Upper lobe of right lung (tissue), 1 donor: ENCODE measurements at regions not wholly inside any gene's neighbourhood (a gene's known extent, or its start where the extent isn't known, plus 50 kb on each side); places are given as distances from the start of the nearest gene placed in this dataset.
A peak's percentile ranks its signal among the peaks of the same experiment; 100 is the strongest.

Experiments used
- ATAC-seq: fragments of 200-7000 bp; cut with Tn5 transposase; one replicate; pipeline ENCODE4 v1.9.1; 2020; ENCODE audit warnings: mild to moderate bottlenecking, moderate library complexity
- DNase-seq: peaks from one replicate; pipeline ENCODE4 v3.0.0-alpha.2; 2020
- H3K27ac ChIP-seq: fragments of 200-600 bp; one replicate; pipeline ENCODE4 v1.8.0; 2022
- H3K27me3 ChIP-seq: fragments of 200-600 bp; one replicate; pipeline ENCODE4 v1.8.0; 2022; ENCODE audit warnings: mild to moderate bottlenecking
- H3K36me3 ChIP-seq: fragments of 200-600 bp; one replicate; pipeline ENCODE4 v1.8.0; 2022
- H3K4me1 ChIP-seq: fragments of 200-600 bp; one replicate; pipeline ENCODE4 v1.8.0; 2022
- H3K4me3 ChIP-seq: fragments of 200-600 bp; one replicate; pipeline ENCODE4 v1.8.0; 2022; ENCODE audit warnings: mild to moderate bottlenecking
- H3K9me3 ChIP-seq: fragments of 200-600 bp; one replicate; pipeline ENCODE4 v1.8.0; 2022
- CTCF ChIP-seq: fragments of 200-600 bp; IDR thresholded peaks from one replicate; pipeline ENCODE4 v1.8.0; 2022; ENCODE audit warnings: antibody characterized with exemption
- intact Hi-C: fragments of 100-400 bp; cut with DNase I; formaldehyde crosslinking; loops from one replicate; pipeline ENCODE4 v1.11.0; 2022
- donor health status: DM: no; HTN: yes; CAD: no; lungs with severe emphysema.

GRCh38 chr3:30471796-30472489, 134.5 kb upstream of the TGFBR2 start:
- Histone ChIP-seq H3K27me3 (no peaks in the 10 kb centered on the region), H3K36me3 (no peaks in the 10 kb centered on the region), H3K4me1 (peaks cover 36% of the 10 kb centered on the region), H3K4me3 (no peak overlapping the region), H3K27ac (no peak overlapping the region), H3K9me3 (no peaks in the 10 kb centered on the region)
- ATAC-seq (no peak), DNase-seq (no peak)
- intact Hi-C loops: no loop called here
- TF ChIP-seq CTCF: no peak

GRCh38 chr3:30473374-30474051, 132.9 kb upstream of the TGFBR2 start:
- H3K27ac ChIP-seq: peak overlapping the region; percentile 49
- no peaks in the 10 kb centered on the region for H3K27me3 ChIP-seq
- peaks cover 49% of the 10 kb centered on the region for H3K4me1 ChIP-seq
- H3K9me3 ChIP-seq: no peaks in the 10 kb centered on the region
- TF ChIP-seq CTCF: no peak
- no peak overlapping the region for H3K4me3 ChIP-seq
- intact Hi-C loops: no loop called here
- peak; percentile 87 for ATAC-seq
- no peaks in the 10 kb centered on the region for H3K36me3 ChIP-seq
- no peak for DNase-seq

GRCh38 chr3:30474371-30474770, 132.0 kb upstream of the TGFBR2 start:
- TF ChIP-seq CTCF: no peak
- ATAC-seq: peak; percentile 22
- Histone ChIP-seq H3K27ac (peak overlapping the region; percentile 49), H3K27me3 (no peaks in the 10 kb centered on the region), H3K9me3 (no peaks in the 10 kb centered on the region), H3K4me1 (peaks cover 54% of the 10 kb centered on the region), H3K4me3 (no peak overlapping the region), H3K36me3 (no peaks in the 10 kb centered on the region)
- intact Hi-C loops: no loop called here
- no peak for DNase-seq

GRCh38 chr3:30475038-30475808, 131.2 kb upstream of the TGFBR2 start:
- H3K27ac ChIP-seq: no peak overlapping the region
- no peak for TF ChIP-seq CTCF
- DNase-seq (no peak), ATAC-seq (no peak)
- intact Hi-C loops: no loop called here
- H3K4me3 ChIP-seq: no peak overlapping the region
- H3K4me1 ChIP-seq: peaks cover 59% of the 10 kb centered on the region
- H3K36me3 ChIP-seq: no peaks in the 10 kb centered on the region
- H3K27me3 ChIP-seq: no peaks in the 10 kb centered on the region
- H3K9me3 ChIP-seq: no peaks in the 10 kb centered on the region

- TF ChIP-seq CTCF: no peak
- no peaks in the 10 kb centered on the region for H3K27me3 ChIP-seq
- intact Hi-C loops: no loop called here
- H3K9me3 ChIP-seq: no peaks in the 10 kb centered on the region
- H3K4me3 ChIP-seq: no peak overlapping the region
- peaks cover 55% of the 10 kb centered on the region for H3K4me1 ChIP-seq
- ATAC-seq (no peak), DNase-seq (no peak)
- H3K36me3 ChIP-seq: no peaks in the 10 kb centered on the region
- H3K27ac ChIP-seq: peak overlapping the region; percentile 39
These were observed 130.6 kb upstream of the TGFBR2 start for GRCh38 chr3:30475809-30476178.
